Progenitor cell of endocrine pancreas (in vitro differentiated cells): ENCODE measurements at regions not wholly inside any gene's neighbourhood (a gene's known extent, or its start where the extent isn't known, plus 50 kb on each side); places are given as distances from the start of the nearest gene placed in this dataset.
"Not testable (repeated sequence)": the region's sequence is repeated elsewhere in the genome, so short reads cannot be mapped to it uniquely, and the experiment has no call there.

Experiments used
- DNase-seq: peaks from one replicate; pipeline ENCODE4 v3.0.0; 2021; ENCODE audit warnings: low spot score; ENCODE audit not compliant: unreplicated experiment
- H3K27ac Mint-ChIP-seq: 2 replicates; pipeline ENCODE4 v1.8.0; 2021; ENCODE audit warnings: mild to moderate bottlenecking, moderate library complexity, mixed read lengths
- H3K27me3 Mint-ChIP-seq: 2 replicates; pipeline ENCODE4 v1.8.0; 2021; ENCODE audit warnings: mixed read lengths
- H3K36me3 Mint-ChIP-seq: 2 replicates; pipeline ENCODE4 v1.8.0; 2022; ENCODE audit warnings: mixed read lengths; ENCODE audit not compliant: insufficient read depth
- H3K4me1 Mint-ChIP-seq: 2 replicates; pipeline ENCODE4 v1.8.0; 2021; ENCODE audit warnings: low read depth, mixed read lengths
- H3K4me3 Mint-ChIP-seq: 2 replicates; pipeline ENCODE4 v1.8.0; 2021; ENCODE audit warnings: low read depth, mild to moderate bottlenecking, moderate library complexity, mixed read lengths
- H3K9me3 Mint-ChIP-seq: 2 replicates; pipeline ENCODE4 v1.8.0; 2021; ENCODE audit warnings: low read depth, mixed read lengths
- TF ChIP-seq, protein P1 (sequence below): fragments of 200-600 bp; sonication (generic); IDR thresholded peaks from one replicate; pipeline ENCODE4 v1.5.0; 2021; ENCODE audit warnings: antibody characterized with exemption, mild to moderate bottlenecking; ENCODE audit not compliant: unreplicated experiment

DNA sequence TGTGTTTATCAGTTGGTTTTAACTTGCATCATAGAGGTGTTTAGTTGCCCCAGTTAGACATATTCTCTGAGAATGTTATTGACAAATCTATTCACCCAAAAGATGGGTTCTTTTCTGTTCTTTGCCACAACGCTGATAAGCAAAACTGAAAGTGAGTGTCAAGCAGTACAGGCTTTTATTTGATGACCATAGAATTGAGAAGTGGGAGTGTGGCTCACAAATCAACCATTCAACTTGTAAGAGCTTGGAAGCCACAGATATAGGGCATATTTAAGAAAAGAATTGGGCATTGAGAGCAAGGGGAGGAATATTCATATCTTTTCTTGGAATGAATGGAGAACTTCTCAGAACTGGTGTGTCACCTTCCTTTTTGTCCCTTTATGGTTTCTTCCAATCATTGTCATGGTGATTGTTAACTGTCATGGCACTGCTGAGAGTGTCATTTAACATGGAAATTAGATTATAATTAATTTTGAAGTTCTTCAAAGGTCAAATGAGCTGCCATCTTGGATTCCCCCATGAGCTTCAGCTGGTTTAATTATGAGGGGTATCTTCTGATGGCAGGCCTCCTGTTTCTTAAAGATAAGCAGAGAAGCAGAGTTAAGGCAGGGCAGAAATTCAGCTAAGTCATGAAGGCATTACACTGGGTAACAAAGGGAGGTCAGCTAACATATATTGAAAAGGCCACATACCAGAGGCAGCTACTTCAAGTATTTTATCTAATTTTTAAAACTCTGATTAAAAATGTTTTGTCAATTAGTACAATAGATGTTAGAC lies 254.0 kb upstream of the HTR1E start:
- TF ChIP-seq, protein P1, sequence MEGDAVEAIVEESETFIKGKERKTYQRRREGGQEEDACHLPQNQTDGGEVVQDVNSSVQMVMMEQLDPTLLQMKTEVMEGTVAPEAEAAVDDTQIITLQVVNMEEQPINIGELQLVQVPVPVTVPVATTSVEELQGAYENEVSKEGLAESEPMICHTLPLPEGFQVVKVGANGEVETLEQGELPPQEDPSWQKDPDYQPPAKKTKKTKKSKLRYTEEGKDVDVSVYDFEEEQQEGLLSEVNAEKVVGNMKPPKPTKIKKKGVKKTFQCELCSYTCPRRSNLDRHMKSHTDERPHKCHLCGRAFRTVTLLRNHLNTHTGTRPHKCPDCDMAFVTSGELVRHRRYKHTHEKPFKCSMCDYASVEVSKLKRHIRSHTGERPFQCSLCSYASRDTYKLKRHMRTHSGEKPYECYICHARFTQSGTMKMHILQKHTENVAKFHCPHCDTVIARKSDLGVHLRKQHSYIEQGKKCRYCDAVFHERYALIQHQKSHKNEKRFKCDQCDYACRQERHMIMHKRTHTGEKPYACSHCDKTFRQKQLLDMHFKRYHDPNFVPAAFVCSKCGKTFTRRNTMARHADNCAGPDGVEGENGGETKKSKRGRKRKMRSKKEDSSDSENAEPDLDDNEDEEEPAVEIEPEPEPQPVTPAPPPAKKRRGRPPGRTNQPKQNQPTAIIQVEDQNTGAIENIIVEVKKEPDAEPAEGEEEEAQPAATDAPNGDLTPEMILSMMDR: no peak
- no peaks in the 10 kb centered on the region for H3K36me3 Mint-ChIP-seq
- no peak for DNase-seq
- no peaks in the 10 kb centered on the region for H3K27me3 Mint-ChIP-seq
- H3K9me3 Mint-ChIP-seq: no peaks in the 10 kb centered on the region
- H3K4me3 Mint-ChIP-seq: no peak overlapping the region
- H3K4me1 Mint-ChIP-seq: no peaks in the 10 kb centered on the region
- peak overlapping the region; percentile 5 for H3K27ac Mint-ChIP-seq

DNA sequence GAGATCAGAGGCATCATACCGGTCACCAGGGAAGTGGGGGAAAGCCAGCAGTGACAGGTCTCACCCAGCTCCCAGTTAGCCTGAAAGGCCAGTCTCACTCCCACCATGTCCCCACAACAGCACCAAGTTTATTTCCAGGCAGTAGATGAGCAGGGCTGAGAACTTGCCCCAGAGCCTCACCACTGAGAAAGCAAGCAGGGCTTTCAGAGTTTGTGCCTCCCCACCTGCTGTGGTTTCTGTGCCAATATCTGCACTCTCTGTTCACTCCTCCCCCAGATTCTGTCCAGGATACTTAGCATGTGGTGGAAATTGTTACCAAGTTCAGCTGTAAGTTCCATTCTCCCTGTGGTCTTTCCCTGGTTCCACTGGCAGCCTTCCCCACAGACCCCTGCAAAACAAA lies 255.0 kb upstream of the HTR1E start:
- TF ChIP-seq, protein P1: no peak
- Mint-ChIP-seq H3K27ac (no peak overlapping the region), H3K4me1 (no peaks in the 10 kb centered on the region), H3K27me3 (no peaks in the 10 kb centered on the region), H3K9me3 (no peaks in the 10 kb centered on the region), H3K36me3 (no peaks in the 10 kb centered on the region), H3K4me3 (no peak overlapping the region)
- no peak for DNase-seq

DNA sequence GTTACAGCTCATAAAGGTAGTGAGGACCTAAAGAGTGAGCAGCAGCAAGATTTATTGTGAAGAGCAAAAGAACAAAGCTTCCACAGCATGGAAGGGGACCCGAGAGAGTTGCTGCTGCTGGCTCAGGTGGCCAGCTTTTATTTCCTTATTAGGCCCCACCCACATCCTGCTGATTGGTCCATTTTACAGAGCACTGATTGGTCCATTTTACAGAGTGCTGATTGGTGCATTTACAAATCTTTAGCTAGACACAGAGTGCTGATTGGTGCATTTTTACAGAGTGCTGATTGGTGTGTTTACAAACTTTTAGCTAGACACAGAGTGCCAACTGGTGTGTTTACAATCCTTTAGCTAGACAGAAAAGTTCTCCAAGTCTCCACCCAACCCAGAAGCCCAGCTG lies 256.2 kb upstream of the HTR1E start:
- H3K4me1 Mint-ChIP-seq, H3K9me3 Mint-ChIP-seq, H3K4me3 Mint-ChIP-seq, H3K27ac Mint-ChIP-seq, H3K27me3 Mint-ChIP-seq, DNase-seq, H3K36me3 Mint-ChIP-seq: not testable (repeated sequence)

DNA sequence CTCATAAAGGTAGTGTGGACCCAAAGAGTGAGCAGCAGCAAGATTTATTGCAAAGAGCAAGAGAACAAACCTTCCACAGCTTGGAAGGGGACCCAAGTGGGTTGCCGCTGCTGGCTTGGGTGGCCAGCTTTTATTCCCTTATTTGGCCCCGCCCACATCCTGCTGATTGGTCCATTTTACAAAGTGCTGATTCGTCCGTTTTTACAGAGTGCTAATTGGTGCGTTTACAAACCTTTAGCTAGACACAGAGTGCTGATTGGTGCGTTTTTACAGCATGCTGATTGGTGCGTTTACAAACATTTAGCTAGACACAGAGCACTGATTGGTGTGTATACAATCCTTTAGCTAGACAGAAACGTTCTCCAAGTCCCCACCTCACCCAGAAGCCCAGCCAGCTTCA lies 265.2 kb upstream of the HTR1E start:
- not testable (repeated sequence) for H3K27ac Mint-ChIP-seq, H3K4me3 Mint-ChIP-seq, H3K36me3 Mint-ChIP-seq, DNase-seq, H3K4me1 Mint-ChIP-seq, H3K27me3 Mint-ChIP-seq
- peaks cover 26% of the 10 kb centered on the region for H3K9me3 Mint-ChIP-seq

DNA sequence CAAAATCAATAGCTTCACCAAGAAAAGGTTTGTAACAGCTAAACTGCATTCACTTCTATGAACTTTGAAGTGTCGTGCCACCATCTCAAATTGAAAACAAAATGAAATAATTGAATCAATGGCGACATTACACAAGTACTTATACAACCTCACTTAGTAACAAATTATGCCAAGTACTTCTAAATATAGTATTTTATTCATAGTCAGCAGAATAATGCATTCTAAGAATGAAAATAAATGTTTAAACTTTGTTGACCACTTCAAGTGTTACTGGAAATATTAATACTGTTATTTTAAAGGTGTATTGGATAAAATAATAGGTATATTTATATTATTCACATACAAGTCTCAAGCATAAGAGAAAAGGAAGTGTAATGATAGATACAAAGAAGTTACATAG lies 280.1 kb upstream of the HTR1E start:
- TF ChIP-seq, protein P1: no peak
- DNase-seq: no peak

DNA sequence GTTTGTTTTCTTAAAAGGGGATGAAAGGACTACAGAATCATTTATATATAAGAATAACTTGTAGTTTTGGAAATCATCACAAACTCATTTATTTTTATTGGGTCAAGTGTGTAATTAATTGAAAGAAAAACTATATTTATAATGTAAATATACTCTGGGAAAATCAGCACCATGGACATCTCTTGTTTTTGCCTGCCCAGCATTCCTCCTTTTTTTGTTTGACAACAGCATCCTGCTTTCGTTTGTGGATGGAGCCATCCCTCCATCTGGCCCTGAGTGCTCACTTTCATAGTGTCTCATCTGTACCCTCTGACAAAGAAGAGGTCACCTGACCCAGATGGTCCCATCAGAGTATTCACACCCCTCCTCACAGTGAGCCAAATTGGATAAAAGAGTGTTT lies 308.2 kb upstream of the HTR1E start:
- Mint-ChIP-seq H3K9me3 (peaks cover 5% of the 10 kb centered on the region), H3K27ac (no peak overlapping the region), H3K27me3 (no peaks in the 10 kb centered on the region), H3K36me3 (no peaks in the 10 kb centered on the region), H3K4me3 (no peak overlapping the region), H3K4me1 (peaks cover 1% of the 10 kb centered on the region)
- no peak for DNase-seq
- TF ChIP-seq, protein P1: no peak

More for the DNA sequence above, 280.1 kb upstream of the HTR1E start:
- Mint-ChIP-seq H3K36me3 (no peaks in the 10 kb centered on the region), H3K4me1 (no peaks in the 10 kb centered on the region), H3K9me3 (no peaks in the 10 kb centered on the region), H3K27ac (no peak overlapping the region), H3K4me3 (no peak overlapping the region), H3K27me3 (no peaks in the 10 kb centered on the region)
